ENCODE measurements at regions not wholly inside any gene's neighbourhood (a gene's known extent, or its start where the extent isn't known, plus 50 kb on each side); places are given as distances from the start of the nearest gene placed in this dataset.

GRCh38 chr5:6822068-6822467 lies 108.8 kb downstream of the TENT4A start:
- TF ChIP-seq CTCF (IDR thresholded peaks at IDR 0.05 in 4 of 5, conservative IDR thresholded peaks at IDR 0.05 in 1 of 5) (no peak), POLR2A (IDR thresholded peaks at IDR 0.05) (no peak)

All from gastrocnemius medialis (tissue), 4 donors.